CD14-positive monocyte (primary cell): ENCODE measurements at regions not wholly inside any gene's neighbourhood (a gene's known extent, or its start where the extent isn't known, plus 50 kb on each side); places are given as distances from the start of the nearest gene placed in this dataset.
"Not testable (repeated sequence)": the region's sequence is repeated elsewhere in the genome, so short reads cannot be mapped to it uniquely, and the experiment has no call there.

Experiments
- DNase-seq, 3 donors: peaks; one replicate each; pipeline ENCODE4 v3.0.0-alpha.2; 2011 to 2022
- H2AFZ ChIP-seq: 2 replicates; pipeline ENCODE4 v1.6.0; 2012; ENCODE audit warnings: mild to moderate bottlenecking, low read depth, low read length, inconsistent platforms; ENCODE audit not compliant: insufficient read depth, poor library complexity, severe bottlenecking
- H3K27ac ChIP-seq, 2 donors: 1 replicate in 1 of 2; 2 replicates in 1 of 2; pipeline ENCODE4 v1.5.1; 2012 to 2013; ENCODE audit warnings: low read length in 2 of 2, control low read depth in 1 of 2, inconsistent platforms in 1 of 2, low read depth in 1 of 2, mild to moderate bottlenecking in 1 of 2
- H3K27me3 ChIP-seq, 2 donors: one replicate each; pipeline versions ENCODE4 v1.6.0 to v1.6.1; 2011 to 2013; ENCODE audit warnings: low read length in 2 of 2; ENCODE audit not compliant: control insufficient read depth in 2 of 2, insufficient read depth in 2 of 2
- H3K36me3 ChIP-seq, 2 donors: replicated peaks in 1 of 2; 1 replicate in 1 of 2; 2 replicates in 1 of 2; pipeline versions ENCODE4 v1.5.1 to v1.6.1; 2012 to 2013; ENCODE audit warnings: low read length in 2 of 2, control low read depth in 1 of 2, inconsistent platforms in 1 of 2, mild to moderate bottlenecking in 1 of 2; ENCODE audit not compliant: insufficient read depth in 2 of 2, control insufficient read depth in 1 of 2
- H3K4me1 ChIP-seq, 2 donors: 1 replicate in 1 of 2; 2 replicates in 1 of 2; pipeline versions ENCODE4 v1.5.1 to v1.6.1; 2012 to 2013; ENCODE audit warnings: low read length in 2 of 2, control low read depth in 1 of 2, inconsistent platforms in 1 of 2, mild to moderate bottlenecking in 1 of 2, moderate library complexity in 1 of 2; ENCODE audit not compliant: insufficient read depth in 2 of 2, control insufficient read depth in 1 of 2
- H3K4me2 ChIP-seq: replicated peaks from 2 replicates; pipeline ENCODE3; 2012; ENCODE audit warnings: low read length, moderate library complexity, mild to moderate bottlenecking; ENCODE audit not compliant: poor library complexity, severe bottlenecking; ENCODE audit errors: extremely low read depth
- H3K4me3 ChIP-seq, 3 experiments: fragments of 200-600 bp in 1 of 3; sonication (generic) in 1 of 3; replicated peaks in 1 of 3; 1 replicate in 2 of 3; 2 replicates in 1 of 3; pipeline ENCODE4 v1.5.1; 2011 to 2013; ENCODE audit warnings: low read length in 3 of 3, mild to moderate bottlenecking in 3 of 3, control low read depth in 2 of 3, low read depth in 2 of 3, inconsistent platforms in 1 of 3, moderate library complexity in 1 of 3
- H3K79me2 ChIP-seq: 2 replicates; pipeline ENCODE4 v1.6.0; 2012; ENCODE audit warnings: mild to moderate bottlenecking, control low read depth, inconsistent platforms, low read length, moderate library complexity; ENCODE audit not compliant: insufficient read depth
- H3K9ac ChIP-seq: 2 replicates; pipeline ENCODE4 v1.6.0; 2017; ENCODE audit warnings: low read length, mild to moderate bottlenecking; ENCODE audit not compliant: insufficient read depth, poor library complexity, severe bottlenecking
- H3K9me3 ChIP-seq, 2 donors: replicated peaks in 1 of 2; 1 replicate in 1 of 2; 2 replicates in 1 of 2; pipeline versions ENCODE4 v1.5.1 to v1.6.1; 2012 to 2013; ENCODE audit warnings: low read length in 2 of 2, control low read depth in 1 of 2; ENCODE audit not compliant: control insufficient read depth in 1 of 2, insufficient read depth in 1 of 2
- H4K20me1 ChIP-seq: 2 replicates; pipeline ENCODE4 v1.6.0; 2012; ENCODE audit warnings: mild to moderate bottlenecking, low read length, control low read depth, moderate library complexity; ENCODE audit not compliant: insufficient read depth
- H3K27ac Mint-ChIP-seq, 7 donors: one replicate each; pipeline ENCODE4 v1.8.0; 2020; ENCODE audit warnings: mild to moderate bottlenecking in 7 of 7, mixed read lengths in 7 of 7, moderate library complexity in 6 of 7, inconsistent platforms in 2 of 7
- H3K27me3 Mint-ChIP-seq, 3 donors: one replicate each; pipeline ENCODE4 v1.8.0; 2021 to 2022; ENCODE audit warnings: low read depth in 3 of 3, mild to moderate bottlenecking in 3 of 3, mixed read lengths in 3 of 3, moderate library complexity in 3 of 3, inconsistent platforms in 1 of 3
- H3K36me3 Mint-ChIP-seq, 2 donors: one replicate each; pipeline ENCODE4 v1.8.0; 2020; ENCODE audit warnings: mixed read lengths in 2 of 2, inconsistent platforms in 1 of 2, mild to moderate bottlenecking in 1 of 2
- H3K4me1 Mint-ChIP-seq: one replicate; pipeline ENCODE4 v1.8.0; 2020; ENCODE audit warnings: mild to moderate bottlenecking, mixed read lengths
- H3K4me3 Mint-ChIP-seq, 2 donors: one replicate each; pipeline ENCODE4 v1.8.0; 2020; ENCODE audit warnings: mild to moderate bottlenecking in 2 of 2, mixed read lengths in 2 of 2, moderate library complexity in 1 of 2
- H3K9me3 Mint-ChIP-seq, 7 donors: one replicate each; pipeline ENCODE4 v1.8.0; 2020 to 2022; ENCODE audit warnings: mixed read lengths in 7 of 7, mild to moderate bottlenecking in 6 of 7, moderate library complexity in 6 of 7, inconsistent platforms in 2 of 7
- CTCF ChIP-seq: fragments of 200-600 bp; IDR thresholded peaks from one replicate; pipeline ENCODE4 v1.8.0; 2022; ENCODE audit warnings: antibody characterized with exemption, mild to moderate bottlenecking
- WGBS: methylation state at CpG from one replicate; pipeline ENCODE4 v1.1.5; 2013; ENCODE audit warnings: missing lambda C conversion rate; ENCODE audit not compliant: insufficient coverage; 5-methylcytosine and 5-hydroxymethylcytosine counted together
- intact Hi-C, 2 donors: fragments of 100-400 bp; cut with micrococcal nuclease; formaldehyde crosslinking; loops; one replicate each; pipeline versions ENCODE4 v1.15.0 to v1.15.1; 2023

DNA sequence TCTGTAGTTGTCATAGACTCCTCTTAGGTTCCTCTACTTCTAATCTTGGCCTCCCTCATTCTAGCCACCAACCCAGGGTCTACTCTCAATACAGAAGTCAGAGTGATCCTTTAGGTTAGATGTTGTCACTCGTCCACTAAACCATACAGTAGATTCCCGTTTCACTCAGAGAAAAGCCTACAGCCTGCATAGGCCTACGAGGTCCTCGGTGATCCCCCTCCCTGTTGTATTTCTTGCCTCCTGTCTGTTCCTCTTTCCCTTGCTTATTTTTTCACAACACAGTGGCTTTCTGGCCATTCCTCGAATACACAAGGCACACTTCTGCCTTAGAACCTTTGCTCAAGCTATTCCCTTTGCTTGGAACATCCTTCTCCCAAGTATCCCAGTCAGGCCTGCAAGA is 183.0 kb upstream of the PRSS1 start:
- WGBS: 4% methylated on average over 5 of the region's 5 CpGs
- H3K27ac Mint-ChIP-seq: peak overlapping the region in 2 of 7 donors; percentile 63 to 80
- peaks cover 0 to 2% (median 0%) of the 10 kb centered on the region in 3 donors for H3K27me3 Mint-ChIP-seq

DNA sequence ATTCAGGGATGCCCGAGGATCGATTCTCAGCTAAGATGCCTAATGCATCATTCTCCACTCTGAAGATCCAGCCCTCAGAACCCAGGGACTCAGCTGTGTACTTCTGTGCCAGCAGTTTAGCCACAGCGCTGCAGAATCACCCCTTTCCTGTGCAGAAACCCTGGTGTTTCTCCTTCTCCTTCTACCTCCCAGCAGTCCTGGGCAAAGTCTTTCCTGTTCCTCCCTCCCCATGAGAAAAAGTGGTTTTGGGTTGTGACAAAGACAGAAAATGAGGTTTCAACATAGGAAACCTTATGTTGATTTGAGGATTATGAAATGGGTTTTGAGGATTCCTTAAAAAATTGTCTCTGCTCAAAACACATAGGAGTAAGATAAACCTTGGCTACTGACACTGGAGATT is 185.1 kb upstream of the PRSS1 start:
- H3K36me3 Mint-ChIP-seq, intact Hi-C loops, H3K27ac Mint-ChIP-seq, H3K9me3 ChIP-seq, H3K27me3 ChIP-seq, H3K27ac ChIP-seq, H3K9ac ChIP-seq, H3K27me3 Mint-ChIP-seq, H3K4me3 ChIP-seq, H3K4me3 Mint-ChIP-seq, H4K20me1 ChIP-seq, H3K9me3 Mint-ChIP-seq, DNase-seq, H3K36me3 ChIP-seq, H2AFZ ChIP-seq, H3K79me2 ChIP-seq: not testable (repeated sequence)
- peak overlapping the region; percentile 17 for H3K4me2 ChIP-seq
- WGBS: no CpG with 5 or more reads among the region's 3 CpGs
- peaks cover 69% of the 10 kb centered on the region for H3K4me1 Mint-ChIP-seq
- peaks cover 50 to 63% of the 10 kb centered on the region in 2 donors for H3K4me1 ChIP-seq

More for the DNA sequence above, 183.0 kb upstream of the PRSS1 start:
- intact Hi-C loops: no loop called here
- H3K4me3 Mint-ChIP-seq: no peak overlapping the region
- Histone ChIP-seq H3K9ac (no peak overlapping the region), H3K4me1 (peaks cover 47 to 60% of the 10 kb centered on the region in 2 donors), H3K27ac (no peak overlapping the region), H3K4me3 (no peak overlapping the region), H3K4me2 (no peak overlapping the region), H3K27me3 (no peaks in the 10 kb centered on the region), H3K9me3 (no peaks in the 10 kb centered on the region), H2AFZ (no peak overlapping the region), H3K79me2 (no peaks in the 10 kb centered on the region), H4K20me1 (no peaks in the 10 kb centered on the region), H3K36me3 (no peaks in the 10 kb centered on the region)
- peak in 2 of 3 donors; percentile 23 to 48 for DNase-seq
- no peaks in the 10 kb centered on the region for H3K9me3 Mint-ChIP-seq
- no peaks in the 10 kb centered on the region for H3K36me3 Mint-ChIP-seq
- no peak for TF ChIP-seq CTCF
- H3K4me1 Mint-ChIP-seq: peaks cover 66% of the 10 kb centered on the region
